IMR-90 (cell line): ENCODE measurements at regions not wholly inside any gene's neighbourhood (a gene's known extent, or its start where the extent isn't known, plus 50 kb on each side); places are given as distances from the start of the nearest gene placed in this dataset.

Experiments
- ATAC-seq: fragments of 200-7000 bp; cut with Tn5 transposase; 2 replicates; pipeline ENCODE4 v1.9.1; 2020; ENCODE audit warnings: low read depth, mild to moderate bottlenecking, moderate library complexity
- BruUV-seq: library from RNA; stranded (reverse); fragments of 400-500 nt; replicated peaks from 2 replicates; lab custom pipeline; 2021; lab: Mats Ljungman, UMichigan
- CTCF ChIA-PET: fragments of 300-600 bp; formaldehyde crosslinking; extraction: SDS; loops from one replicate; lab custom pipeline; 2021; ENCODE audit warnings: antibody characterized with exemption; lab: Yijun Ruan, JAX
- POLR2A ChIA-PET: fragments of 300-600 bp; sonication (Branson Sonifier 250); formaldehyde crosslinking; loops from one replicate; lab custom pipeline; 2022; ENCODE audit warnings: antibody characterized with exemption; ENCODE audit not compliant: unreplicated experiment; lab: Charles Lee
- DNase-seq: peaks from one replicate; pipeline ENCODE4 v3.0.0; 2013
- H2AFZ ChIP-seq: replicated peaks from 2 replicates; pipeline ENCODE3; 2013; ENCODE audit warnings: low read length, mild to moderate bottlenecking; ENCODE audit not compliant: poor library complexity
- H2AK5ac ChIP-seq: 2 replicates; pipeline ENCODE4 v1.6.1; 2013; ENCODE audit warnings: low read depth, low read length, inconsistent platforms
- H2AK9ac ChIP-seq: replicated peaks from 2 replicates; pipeline ENCODE3; 2013; ENCODE audit warnings: mild to moderate bottlenecking, low read depth, low read length, moderate library complexity; ENCODE audit not compliant: poor library complexity
- H2BK120ac ChIP-seq: 2 replicates; pipeline ENCODE4 v1.6.1; 2013; ENCODE audit warnings: low read depth, low read length, inconsistent platforms
- H2BK15ac ChIP-seq: 3 replicates; pipeline ENCODE4 v1.6.1; 2013; ENCODE audit warnings: low read depth, low read length, inconsistent platforms
- H2BK20ac ChIP-seq: 2 replicates; pipeline ENCODE4 v1.6.1; 2013; ENCODE audit warnings: low read depth, mild to moderate bottlenecking, inconsistent platforms, low read length, moderate library complexity
- H2BK5ac ChIP-seq: 2 replicates; pipeline ENCODE4 v1.6.1; 2013; ENCODE audit warnings: mild to moderate bottlenecking, low read depth, low read length, inconsistent platforms; ENCODE audit not compliant: poor library complexity, severe bottlenecking
- H3K14ac ChIP-seq: replicated peaks from 2 replicates; pipeline ENCODE4 v1.6.1; 2013; ENCODE audit warnings: low read depth, low read length, inconsistent platforms
- H3K18ac ChIP-seq: 2 replicates; pipeline ENCODE4 v1.6.1; 2013; ENCODE audit warnings: low read depth, low read length, control low read depth
- H3K23ac ChIP-seq: 2 replicates; pipeline ENCODE4 v1.6.1; 2013; ENCODE audit warnings: low read depth, low read length, inconsistent platforms
- H3K27ac ChIP-seq: 2 replicates; pipeline ENCODE4 v1.5.1; 2013; ENCODE audit warnings: mild to moderate bottlenecking, control low read depth, low read length; ENCODE audit not compliant: insufficient read depth
- H3K27me3 ChIP-seq: 2 replicates; pipeline ENCODE4 v1.6.1; 2013; ENCODE audit warnings: low read length; ENCODE audit not compliant: control insufficient read depth, insufficient read depth
- H3K36me3 ChIP-seq: 2 replicates; pipeline ENCODE4 v1.6.1; 2013; ENCODE audit warnings: low read length, mixed read lengths; ENCODE audit not compliant: control insufficient read depth, insufficient read depth
- H3K4ac ChIP-seq: 2 replicates; pipeline ENCODE4 v1.6.1; 2013; ENCODE audit warnings: low read depth, low read length, inconsistent platforms
- H3K4me1 ChIP-seq: 2 replicates; pipeline ENCODE4 v1.6.1; 2013; ENCODE audit warnings: low read length, mixed read lengths; ENCODE audit not compliant: control insufficient read depth, insufficient read depth
- H3K4me2 ChIP-seq: 2 replicates; pipeline ENCODE4 v1.6.1; 2013; ENCODE audit warnings: low read depth, mild to moderate bottlenecking, control low read depth, low read length, moderate library complexity
- H3K4me3 ChIP-seq: 2 replicates; pipeline ENCODE4 v1.5.1; 2013; ENCODE audit warnings: low read depth, mild to moderate bottlenecking, control low read depth, low read length, moderate library complexity; ENCODE audit not compliant: insufficient read depth
- H3K56ac ChIP-seq: 2 replicates; pipeline ENCODE4 v1.6.1; 2013; ENCODE audit warnings: low read length, inconsistent platforms; ENCODE audit not compliant: insufficient read depth; ENCODE audit errors: extremely low read depth
- H3K79me1 ChIP-seq, 2 experiments: 2 replicates each; pipeline ENCODE4 v1.6.1; 2013; ENCODE audit warnings: low read length in 2 of 2, inconsistent platforms in 1 of 2, low read depth in 1 of 2
- H3K9ac ChIP-seq: 2 replicates; pipeline ENCODE4 v1.6.1; 2013; ENCODE audit warnings: low read depth, low read length, control low read depth
- H3K9me1 ChIP-seq: 2 replicates; pipeline ENCODE4 v1.6.1; 2013; ENCODE audit warnings: low read length, inconsistent platforms; ENCODE audit not compliant: insufficient read depth
- H3K9me3 ChIP-seq: 2 replicates; pipeline ENCODE4 v1.6.1; 2013; ENCODE audit warnings: low read length; ENCODE audit not compliant: control insufficient read depth, insufficient read depth
- H4K20me1 ChIP-seq: 2 replicates; pipeline ENCODE4 v1.6.1; 2013; ENCODE audit warnings: low read length, inconsistent platforms; ENCODE audit not compliant: insufficient read depth
- H4K5ac ChIP-seq: 2 replicates; pipeline ENCODE4 v1.6.1; 2013; ENCODE audit warnings: mild to moderate bottlenecking, low read depth, low read length, control low read depth
- H4K8ac ChIP-seq, 2 experiments: 2 replicates each; pipeline ENCODE4 v1.6.1; 2013; ENCODE audit warnings: low read depth in 2 of 2, low read length in 2 of 2, control low read depth in 1 of 2, inconsistent platforms in 1 of 2
- H4K91ac ChIP-seq: 2 replicates; pipeline ENCODE4 v1.6.1; 2013; ENCODE audit warnings: low read depth, low read length, inconsistent platforms; ENCODE audit not compliant: insufficient read depth
- CEBPB ChIP-seq: IDR thresholded peaks from 2 replicates; pipeline ENCODE4 v1.6.1; 2012; ENCODE audit warnings: low read depth, low read length, improper control_type of control experiment
- CTCF ChIP-seq: conservative IDR thresholded peaks from 2 replicates; pipeline ENCODE4 v1.5.1; 2012; ENCODE audit warnings: mild to moderate bottlenecking, low read depth, low read length, improper control_type of control experiment
- FOS ChIP-seq: fragments of 150-350 bp; IDR thresholded peaks from 2 replicates; pipeline ENCODE4 v1.6.1; 2016; ENCODE audit warnings: low read depth, low read length
- MXI1 ChIP-seq: IDR thresholded peaks from 2 replicates; pipeline ENCODE4 v1.6.1; 2012; ENCODE audit warnings: low read depth, mild to moderate bottlenecking, low read length, moderate library complexity, borderline replicate concordance
- NFE2L2 ChIP-seq: fragments of 150-350 bp; IDR thresholded peaks from 2 replicates; pipeline ENCODE4 v1.6.1; 2016; ENCODE audit warnings: low read depth, mild to moderate bottlenecking, low read length
- RFX5 ChIP-seq: IDR thresholded peaks from 2 replicates; pipeline ENCODE4 v1.8.0; 2012; ENCODE audit warnings: low read depth, mild to moderate bottlenecking, low read length, moderate library complexity
- WGBS, 2 experiments: methylation state at CpG; one replicate each; pipeline versions ENCODE4 v1.1.5 to v1.1.7; 2013; ENCODE audit warnings: missing lambda C conversion rate in 2 of 2; ENCODE audit not compliant: insufficient read length in 1 of 2; ENCODE audit errors: extremely low coverage in 2 of 2; 5-methylcytosine and 5-hydroxymethylcytosine counted together
- dilution Hi-C: fragments of 300-500 bp; cut with HindIII; formaldehyde crosslinking; loops from one replicate; pipeline ENCODE4 v1.14.3; 2018; ENCODE audit warnings: low sequenced_read_pairs; ENCODE audit not compliant: unreplicated experiment
- in situ Hi-C: fragments of 300-500 bp; cut with MboI; formaldehyde crosslinking; loops from 3 replicates; pipeline ENCODE4 v1.14.3; 2019; ENCODE audit warnings: low sequenced_read_pairs, inconsistent platforms, mixed read lengths
- intact Hi-C: fragments of 100-400 bp; cut with micrococcal nuclease; formaldehyde crosslinking; loops from 2 replicates; pipeline ENCODE4 v1.10.0; 2022

DNA sequence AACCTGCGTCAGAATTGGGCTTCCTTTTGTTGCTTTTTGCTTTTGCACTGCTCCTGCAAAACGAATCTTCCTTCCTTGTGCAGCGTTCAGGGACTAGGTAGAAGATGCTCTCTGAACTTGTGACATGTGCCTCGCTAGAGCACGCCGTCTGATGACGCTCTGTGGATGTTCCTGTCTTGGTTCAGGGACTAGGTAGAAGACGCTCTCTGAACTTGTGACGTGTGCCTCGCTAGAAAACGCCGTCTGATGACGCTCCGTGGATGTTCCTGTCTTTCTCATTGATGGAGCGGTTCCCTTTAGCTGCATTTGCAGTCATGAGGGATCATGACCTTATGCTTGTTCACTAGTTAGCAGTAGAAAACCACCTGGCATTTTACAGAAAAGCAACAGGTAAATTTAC is 154.0 kb downstream of the SOX1 start:
- no peak for TF ChIP-seq NFE2L2
- no peak for TF ChIP-seq CEBPB
- TF ChIP-seq CTCF, result no peak
- TF ChIP-seq MXI1, result no peak
- TF ChIP-seq RFX5, result no peak
- no peak for TF ChIP-seq FOS
- ChIA-PET CTCF (no interaction called here), POLR2A (no interaction called here)
- Histone ChIP-seq H2AFZ (no peak overlapping the region), H2AK9ac (no peak overlapping the region), H2BK120ac (no peak overlapping the region), H3K4me2 (no peak overlapping the region), H4K91ac (no peak overlapping the region), H3K9me3 (peaks cover 31% of the 10 kb centered on the region), H2BK5ac (no peak overlapping the region), H4K8ac (no peak overlapping the region), H3K4ac (no peak overlapping the region), H3K18ac (no peak overlapping the region), H2BK20ac (no peak overlapping the region), H3K4me1 (no peaks in the 10 kb centered on the region), H3K27me3 (no peaks in the 10 kb centered on the region), H3K36me3 (no peaks in the 10 kb centered on the region), H3K23ac (no peak overlapping the region), H4K5ac (no peak overlapping the region), H3K9ac (no peak overlapping the region), H3K79me1 (no peaks in the 10 kb centered on the region), H3K56ac (no peak overlapping the region), H3K14ac (no peak overlapping the region), H3K27ac (no peak overlapping the region), H4K20me1 (no peaks in the 10 kb centered on the region), H2AK5ac (no peak overlapping the region), H2BK15ac (no peak overlapping the region), H3K4me3 (no peak overlapping the region), H3K9me1 (no peaks in the 10 kb centered on the region)
- in situ Hi-C loops, result no loop called here
- DNase-seq (no peak), ATAC-seq (no peak)
- dilution Hi-C loops, result no loop called here
- no TSS peak for BruUV-seq
- intact Hi-C loops, result no loop called here
- WGBS, 2 experiments, result 62% methylated on average over 11 of the region's 15 CpGs; no CpG with 5 or more reads in 1 of the 2 experiments
